A549 (cell line): ENCODE measurements at regions not wholly inside any gene's neighbourhood (a gene's known extent, or its start where the extent isn't known, plus 50 kb on each side); places are given as distances from the start of the nearest gene placed in this dataset.

Experiments
- ATAC-seq, 2 experiments: fragments of 200-7000 bp in 1 of 2; fragments of >200 bp in 1 of 2; cut with Nextera tagmentation in 1 of 2; cut with Tn5 transposase in 1 of 2; 3 replicates each; pipeline versions ENCODE4 v1.8.0 to v1.9.1; 2018 to 2020; ENCODE audit warnings: mild to moderate bottlenecking in 1 of 2, moderate library complexity in 1 of 2
- CTCF ChIA-PET: fragments of 300-600 bp; sonication (Branson Sonifier 250); formaldehyde crosslinking; extraction: SDS; loops from one replicate; lab custom pipeline; 2021; ENCODE audit warnings: antibody characterized with exemption, inconsistent platforms; lab: Yijun Ruan, JAX
- POLR2A ChIA-PET: fragments of 350-600 bp; formaldehyde crosslinking; extraction: SDS; loops from one replicate; lab custom pipeline; 2021; ENCODE audit warnings: antibody characterized with exemption, inconsistent platforms; lab: Yijun Ruan, JAX
- DNase-seq, 2 experiments: peaks; one replicate each; pipeline versions ENCODE4 v3.0.0 to v3.0.0-alpha.2; 2011 to 2016; ENCODE audit warnings: low read depth in 1 of 2, low spot score in 1 of 2
- FAIRE-seq: peaks from 2 replicates; lab custom pipeline; 2011; peaks lifted over from hg19 to GRCh38; lab: Jason Lieb, UNC
- H3K27ac ChIP-seq, 2 experiments: fragments of >200 bp; sonication (Bioruptor Twin); formaldehyde crosslinking; 3 replicates each; pipeline ENCODE4 v1.5.1; 2016 to 2017
- H3K4me1 ChIP-seq: fragments of >200 bp; sonication (Bioruptor Twin); formaldehyde crosslinking; 3 replicates; pipeline ENCODE4 v1.6.1; 2016
- H3K4me2 ChIP-seq: fragments of >200 bp; sonication (Bioruptor Twin); formaldehyde crosslinking; 3 replicates; pipeline ENCODE4 v1.6.1; 2016
- H3K4me3 ChIP-seq: fragments of >200 bp; sonication (Bioruptor Twin); formaldehyde crosslinking; 3 replicates; pipeline ENCODE4 v1.5.1; 2016
- H3K9me3 ChIP-seq: fragments of >200 bp; sonication (Bioruptor Twin); formaldehyde crosslinking; 3 replicates; pipeline ENCODE4 v1.6.1; 2016
- CEBPB ChIP-seq, 2 experiments: fragments of >200 bp in 1 of 2; sonication (Bioruptor Twin) in 1 of 2; formaldehyde crosslinking in 1 of 2; IDR thresholded peaks; 2 replicates each; pipeline ENCODE4 v1.6.1; 2012 to 2016
- EP300 ChIP-seq, 2 experiments: fragments of >200 bp; sonication (Bioruptor Twin); formaldehyde crosslinking; IDR thresholded peaks; 2 replicates in 1 of 2; 3 replicates in 1 of 2; pipeline ENCODE4 v1.6.1; 2016 to 2017
- ESRRA ChIP-seq: fragments of 150-350 bp; IDR thresholded peaks from 2 replicates; pipeline ENCODE4 v1.6.1; 2014; ENCODE audit warnings: mild to moderate bottlenecking, low read length, borderline replicate concordance
- JUN ChIP-seq, 2 experiments: fragments of >200 bp; sonication (Bioruptor Twin); formaldehyde crosslinking; IDR thresholded peaks; 2 replicates in 1 of 2; 3 replicates in 1 of 2; pipeline ENCODE4 v1.6.1; 2016 to 2017
- KDM1A ChIP-seq: fragments of 200-600 bp; sonication (generic); IDR thresholded peaks from 2 replicates; pipeline ENCODE4 v1.6.1; 2016; ENCODE audit warnings: low read depth, mild to moderate bottlenecking
- MYC ChIP-seq: IDR thresholded peaks from 2 replicates; pipeline ENCODE4 v1.6.1; 2012; ENCODE audit warnings: mild to moderate bottlenecking, inconsistent platforms, low read length, improper control_type of control experiment, borderline replicate concordance
- NPAS2 ChIP-seq: fragments of 250-450 bp; sonication (Bioruptor Pico); IDR thresholded peaks from 2 replicates; pipeline ENCODE4 v1.8.0; 2022; ENCODE audit warnings: mild to moderate bottlenecking, moderate library complexity, borderline replicate concordance
- PHF8 ChIP-seq: fragments of 200-600 bp; sonication (generic); IDR thresholded peaks from 2 replicates; pipeline ENCODE4 v1.6.1; 2016; ENCODE audit warnings: low read depth, mild to moderate bottlenecking, antibody characterized with exemption, moderate library complexity, borderline replicate concordance
- ZFP36 ChIP-seq: fragments of 450-650 bp; IDR thresholded peaks from 2 replicates; pipeline ENCODE4 v1.6.1; 2014; ENCODE audit warnings: borderline replicate concordance; ENCODE audit not compliant: partially characterized antibody
- ZNF302 ChIP-seq: fragments of 250-450 bp; sonication (Bioruptor Pico); IDR thresholded peaks from 2 replicates; pipeline ENCODE4 v1.9.0; 2021; ENCODE audit warnings: inconsistent platforms, mild to moderate bottlenecking, moderate library complexity
- ZSCAN20 ChIP-seq: fragments of 250-450 bp; sonication (Bioruptor Pico); IDR thresholded peaks from 2 replicates; pipeline ENCODE4 v1.8.0; 2022; ENCODE audit warnings: mild to moderate bottlenecking, moderate library complexity
- WGBS: methylation state at CpG from one replicate; pipeline ENCODE4 v1.1.6; 2017; ENCODE audit errors: missing lambda C conversion rate; 5-methylcytosine and 5-hydroxymethylcytosine counted together
- TF ChIP-seq, protein P1 (sequence below): IDR thresholded peaks from 2 replicates; pipeline ENCODE4 v1.6.1; 2012; ENCODE audit warnings: low read depth, borderline replicate concordance
- TF ChIP-seq, protein P2 (sequence below): IDR thresholded peaks from 2 replicates; pipeline ENCODE4 v1.6.1; 2012
- TF ChIP-seq, protein P3 (sequence below): fragments of >200 bp; sonication (Bioruptor Twin); formaldehyde crosslinking; IDR thresholded peaks from 3 replicates; pipeline ENCODE4 v1.5.1; 2016
- TF ChIP-seq, protein P4 (sequence below): fragments of 200-600 bp; sonication (generic); IDR thresholded peaks from 2 replicates; pipeline ENCODE4 v1.6.1; 2016; ENCODE audit warnings: antibody characterized with exemption, mild to moderate bottlenecking, moderate library complexity
- TF ChIP-seq, protein P5 (sequence below): fragments of 150-350 bp; IDR thresholded peaks from 2 replicates; pipeline ENCODE4 v1.6.1; 2014; ENCODE audit warnings: low read depth, mild to moderate bottlenecking, low read length

DNA sequence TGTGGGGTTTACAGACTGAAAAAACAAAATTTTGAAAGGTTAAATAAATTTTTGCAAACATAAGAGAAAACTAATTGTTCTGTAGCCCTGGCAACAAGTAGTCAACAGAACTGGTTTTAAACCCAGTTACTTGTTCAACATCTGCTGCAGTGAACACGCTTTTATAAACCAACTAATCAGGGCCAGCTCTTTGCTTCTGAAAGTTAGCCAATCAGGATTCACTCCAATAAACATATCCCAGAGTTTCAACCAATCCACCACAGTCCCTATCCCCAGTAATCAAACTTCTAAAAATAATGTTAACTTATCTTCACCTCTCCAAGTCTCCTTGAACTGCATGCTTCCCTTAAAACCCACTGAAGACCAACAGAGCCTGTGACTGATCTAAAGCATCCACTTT is 306.6 kb downstream of the CTH start:
- Histone ChIP-seq H3K27ac (no peak overlapping the region), H3K9me3 (no peaks in the 10 kb centered on the region), H3K4me3 (no peak overlapping the region), H3K4me2 (no peak overlapping the region), H3K4me1 (no peaks in the 10 kb centered on the region)
- ChIA-PET CTCF (no interaction called here), POLR2A (no interaction called here)
- WGBS: 0% methylated on average over 1 of the region's 1 CpG
- TF ChIP-seq, protein P1, sequence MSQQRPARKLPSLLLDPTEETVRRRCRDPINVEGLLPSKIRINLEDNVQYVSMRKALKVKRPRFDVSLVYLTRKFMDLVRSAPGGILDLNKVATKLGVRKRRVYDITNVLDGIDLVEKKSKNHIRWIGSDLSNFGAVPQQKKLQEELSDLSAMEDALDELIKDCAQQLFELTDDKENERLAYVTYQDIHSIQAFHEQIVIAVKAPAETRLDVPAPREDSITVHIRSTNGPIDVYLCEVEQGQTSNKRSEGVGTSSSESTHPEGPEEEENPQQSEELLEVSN: no peak
- no peak for DNase-seq
- no peak for FAIRE-seq
- no peak for ATAC-seq

DNA sequence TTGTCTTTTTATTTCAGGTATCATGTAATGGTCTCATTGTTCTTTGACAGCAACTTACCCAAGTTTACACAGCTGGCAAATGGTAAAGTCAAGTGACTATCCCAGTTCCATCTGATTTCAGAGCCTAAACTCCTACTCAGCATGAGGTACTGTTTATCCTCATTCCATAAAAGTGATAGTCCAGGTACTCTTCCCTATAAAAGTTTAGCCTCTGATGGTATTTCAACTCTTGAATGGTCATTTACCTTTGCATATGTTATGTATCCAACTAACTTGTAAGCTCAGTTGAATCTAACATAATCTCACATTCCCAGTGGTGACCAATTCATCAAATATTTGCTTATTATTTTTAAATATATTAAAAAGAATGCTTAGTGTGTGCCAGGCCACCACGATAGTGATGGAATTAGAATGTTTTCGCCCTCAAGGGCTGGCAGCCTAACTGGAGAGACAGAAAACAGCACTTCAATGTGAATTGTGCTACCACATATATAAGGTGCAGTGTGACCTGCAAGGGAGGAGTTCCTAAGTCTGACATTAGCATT is 307.1 kb downstream of the CTH start:
- Histone ChIP-seq H3K9me3 (no peaks in the 10 kb centered on the region), H3K4me1 (no peaks in the 10 kb centered on the region), H3K4me2 (no peak overlapping the region), H3K4me3 (no peak overlapping the region)
- WGBS: 0% methylated on average over 2 of the region's 2 CpGs
- POLR2A ChIA-PET: no interaction called here
- FAIRE-seq: no peak
- no peak for DNase-seq
- no peak for ATAC-seq
- TF ChIP-seq PHF8: no peak
- TF ChIP-seq, all 56 proteins: peak for 0
- no peak overlapping the region for H3K27ac ChIP-seq
- CTCF ChIA-PET: no interaction called here

DNA sequence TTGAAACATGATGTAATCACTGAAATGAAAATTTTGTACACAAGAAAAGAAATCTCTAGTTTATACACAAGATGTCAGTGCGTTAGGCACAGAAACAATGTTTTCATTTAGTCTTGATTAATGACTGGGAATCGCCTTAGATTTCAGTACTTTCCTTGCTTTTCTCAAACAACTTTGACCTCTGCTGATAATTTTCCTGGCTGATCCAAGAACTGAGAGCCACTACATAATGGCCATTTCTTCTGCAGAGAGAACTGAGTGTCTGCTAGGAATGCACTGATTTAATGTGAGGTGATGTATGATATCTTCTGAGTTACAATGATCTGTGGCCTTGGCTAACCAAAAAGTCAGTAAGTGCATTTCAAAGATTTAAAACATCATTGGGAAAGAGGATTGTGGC is 308.1 kb downstream of the CTH start:
- Histone ChIP-seq H3K4me1 (no peaks in the 10 kb centered on the region), H3K9me3 (no peaks in the 10 kb centered on the region), H3K4me2 (no peak overlapping the region), H3K27ac (no peak overlapping the region), H3K4me3 (no peak overlapping the region)
- ChIA-PET CTCF (no interaction called here), POLR2A (no interaction called here)
- no peak for FAIRE-seq
- WGBS: 2% methylated on average over 2 of the region's 2 CpGs
- DNase-seq: no peak
- no peak for ATAC-seq
- TF ChIP-seq CEBPB (IDR thresholded peaks at IDR 0.05) (no peak), EP300 (IDR thresholded peaks at IDR 0.05) (no peak), ZFP36 (no peak)

DNA sequence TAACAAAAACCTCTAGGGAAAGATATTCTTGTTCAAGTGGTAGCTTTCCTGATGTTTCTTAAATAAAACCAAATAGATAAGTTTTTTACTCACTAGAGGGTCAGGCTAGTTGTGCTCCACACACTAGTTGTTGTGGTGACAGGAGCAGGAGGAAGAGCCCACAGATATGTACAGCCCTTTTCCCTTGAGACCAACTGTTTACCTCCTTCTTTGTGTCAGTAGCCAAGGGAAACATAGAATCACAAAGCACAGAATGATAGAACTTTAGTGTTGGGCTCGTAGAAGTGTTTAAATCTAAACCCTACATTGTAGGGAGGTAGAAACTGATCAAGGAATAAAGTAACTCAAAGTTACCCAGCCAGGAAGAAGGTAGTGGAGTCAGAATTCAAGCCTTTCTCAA is 309.0 kb downstream of the CTH start:
- no peaks in the 10 kb centered on the region for H3K4me1 ChIP-seq
- TF ChIP-seq ZSCAN20 (CRISPR knock-in tag) (no peak), JUN (IDR thresholded peaks at IDR 0.05) (no peak), KDM1A (no peak), MYC (no peak), ZNF302 (CRISPR knock-in tag) (no peak), NPAS2 (CRISPR knock-in tag) (no peak), ESRRA (no peak)
- TF ChIP-seq, protein P2, sequence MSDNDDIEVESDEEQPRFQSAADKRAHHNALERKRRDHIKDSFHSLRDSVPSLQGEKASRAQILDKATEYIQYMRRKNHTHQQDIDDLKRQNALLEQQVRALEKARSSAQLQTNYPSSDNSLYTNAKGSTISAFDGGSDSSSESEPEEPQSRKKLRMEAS: no peak
- TF ChIP-seq, protein P3, sequence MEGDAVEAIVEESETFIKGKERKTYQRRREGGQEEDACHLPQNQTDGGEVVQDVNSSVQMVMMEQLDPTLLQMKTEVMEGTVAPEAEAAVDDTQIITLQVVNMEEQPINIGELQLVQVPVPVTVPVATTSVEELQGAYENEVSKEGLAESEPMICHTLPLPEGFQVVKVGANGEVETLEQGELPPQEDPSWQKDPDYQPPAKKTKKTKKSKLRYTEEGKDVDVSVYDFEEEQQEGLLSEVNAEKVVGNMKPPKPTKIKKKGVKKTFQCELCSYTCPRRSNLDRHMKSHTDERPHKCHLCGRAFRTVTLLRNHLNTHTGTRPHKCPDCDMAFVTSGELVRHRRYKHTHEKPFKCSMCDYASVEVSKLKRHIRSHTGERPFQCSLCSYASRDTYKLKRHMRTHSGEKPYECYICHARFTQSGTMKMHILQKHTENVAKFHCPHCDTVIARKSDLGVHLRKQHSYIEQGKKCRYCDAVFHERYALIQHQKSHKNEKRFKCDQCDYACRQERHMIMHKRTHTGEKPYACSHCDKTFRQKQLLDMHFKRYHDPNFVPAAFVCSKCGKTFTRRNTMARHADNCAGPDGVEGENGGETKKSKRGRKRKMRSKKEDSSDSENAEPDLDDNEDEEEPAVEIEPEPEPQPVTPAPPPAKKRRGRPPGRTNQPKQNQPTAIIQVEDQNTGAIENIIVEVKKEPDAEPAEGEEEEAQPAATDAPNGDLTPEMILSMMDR: no peak
- TF ChIP-seq, protein P4, sequence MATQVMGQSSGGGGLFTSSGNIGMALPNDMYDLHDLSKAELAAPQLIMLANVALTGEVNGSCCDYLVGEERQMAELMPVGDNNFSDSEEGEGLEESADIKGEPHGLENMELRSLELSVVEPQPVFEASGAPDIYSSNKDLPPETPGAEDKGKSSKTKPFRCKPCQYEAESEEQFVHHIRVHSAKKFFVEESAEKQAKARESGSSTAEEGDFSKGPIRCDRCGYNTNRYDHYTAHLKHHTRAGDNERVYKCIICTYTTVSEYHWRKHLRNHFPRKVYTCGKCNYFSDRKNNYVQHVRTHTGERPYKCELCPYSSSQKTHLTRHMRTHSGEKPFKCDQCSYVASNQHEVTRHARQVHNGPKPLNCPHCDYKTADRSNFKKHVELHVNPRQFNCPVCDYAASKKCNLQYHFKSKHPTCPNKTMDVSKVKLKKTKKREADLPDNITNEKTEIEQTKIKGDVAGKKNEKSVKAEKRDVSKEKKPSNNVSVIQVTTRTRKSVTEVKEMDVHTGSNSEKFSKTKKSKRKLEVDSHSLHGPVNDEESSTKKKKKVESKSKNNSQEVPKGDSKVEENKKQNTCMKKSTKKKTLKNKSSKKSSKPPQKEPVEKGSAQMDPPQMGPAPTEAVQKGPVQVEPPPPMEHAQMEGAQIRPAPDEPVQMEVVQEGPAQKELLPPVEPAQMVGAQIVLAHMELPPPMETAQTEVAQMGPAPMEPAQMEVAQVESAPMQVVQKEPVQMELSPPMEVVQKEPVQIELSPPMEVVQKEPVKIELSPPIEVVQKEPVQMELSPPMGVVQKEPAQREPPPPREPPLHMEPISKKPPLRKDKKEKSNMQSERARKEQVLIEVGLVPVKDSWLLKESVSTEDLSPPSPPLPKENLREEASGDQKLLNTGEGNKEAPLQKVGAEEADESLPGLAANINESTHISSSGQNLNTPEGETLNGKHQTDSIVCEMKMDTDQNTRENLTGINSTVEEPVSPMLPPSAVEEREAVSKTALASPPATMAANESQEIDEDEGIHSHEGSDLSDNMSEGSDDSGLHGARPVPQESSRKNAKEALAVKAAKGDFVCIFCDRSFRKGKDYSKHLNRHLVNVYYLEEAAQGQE: no peak
- TF ChIP-seq, protein P5, sequence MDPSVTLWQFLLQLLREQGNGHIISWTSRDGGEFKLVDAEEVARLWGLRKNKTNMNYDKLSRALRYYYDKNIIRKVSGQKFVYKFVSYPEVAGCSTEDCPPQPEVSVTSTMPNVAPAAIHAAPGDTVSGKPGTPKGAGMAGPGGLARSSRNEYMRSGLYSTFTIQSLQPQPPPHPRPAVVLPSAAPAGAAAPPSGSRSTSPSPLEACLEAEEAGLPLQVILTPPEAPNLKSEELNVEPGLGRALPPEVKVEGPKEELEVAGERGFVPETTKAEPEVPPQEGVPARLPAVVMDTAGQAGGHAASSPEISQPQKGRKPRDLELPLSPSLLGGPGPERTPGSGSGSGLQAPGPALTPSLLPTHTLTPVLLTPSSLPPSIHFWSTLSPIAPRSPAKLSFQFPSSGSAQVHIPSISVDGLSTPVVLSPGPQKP: no peak
- TF ChIP-seq, all 56 proteins: peak for 0
- ATAC-seq (no peak), DNase-seq (no peak), FAIRE-seq (no peak)
- 0% methylated on average over 1 of the region's 1 CpG for whole genome bisulfite sequencing
- ChIA-PET CTCF (no interaction called here), POLR2A (no interaction called here)
- Histone ChIP-seq H3K4me2 (no peak overlapping the region), H3K4me3 (no peak overlapping the region), H3K9me3 (no peaks in the 10 kb centered on the region), H3K27ac (no peak overlapping the region)
